Stimulated activated naive CD8-positive, alpha-beta T cell treated with anti-CD3 and anti-CD28 coated beads, Interleukin-15, amount 100 ng/mL, for 72 hours (primary cell): ENCODE measurements at regions not wholly inside any gene's neighbourhood (a gene's known extent, or its start where the extent isn't known, plus 50 kb on each side); places are given as distances from the start of the nearest gene placed in this dataset.

Experiments used
- ATAC-seq: fragments of 150-1000 bp; cut with Tn5 transposase; 2 replicates; pipeline ENCODE4 v1.10.0; 2021; ENCODE audit warnings: mild to moderate bottlenecking, moderate library complexity
- DNase-seq, 2 donors: peaks; one replicate each; pipeline ENCODE4 v3.0.0; 2021 to 2022
- H3K27ac Mint-ChIP-seq, 2 donors: one replicate each; pipeline ENCODE4 v1.8.0; 2022; ENCODE audit warnings: mild to moderate bottlenecking in 2 of 2, mixed read lengths in 2 of 2, moderate library complexity in 2 of 2
- H3K27me3 Mint-ChIP-seq: one replicate; pipeline ENCODE4 v1.8.0; 2022; ENCODE audit warnings: mixed read lengths
- H3K4me1 Mint-ChIP-seq: one replicate; pipeline ENCODE4 v1.8.0; 2022; ENCODE audit warnings: mild to moderate bottlenecking, mixed read lengths
- H3K4me3 Mint-ChIP-seq, 2 donors: one replicate each; pipeline ENCODE4 v1.8.0; 2022; ENCODE audit warnings: mild to moderate bottlenecking in 2 of 2, mixed read lengths in 2 of 2, moderate library complexity in 1 of 2
- H3K9me3 Mint-ChIP-seq, 2 donors: one replicate each; pipeline ENCODE4 v1.8.0; 2022; ENCODE audit warnings: mixed read lengths in 2 of 2

DNA sequence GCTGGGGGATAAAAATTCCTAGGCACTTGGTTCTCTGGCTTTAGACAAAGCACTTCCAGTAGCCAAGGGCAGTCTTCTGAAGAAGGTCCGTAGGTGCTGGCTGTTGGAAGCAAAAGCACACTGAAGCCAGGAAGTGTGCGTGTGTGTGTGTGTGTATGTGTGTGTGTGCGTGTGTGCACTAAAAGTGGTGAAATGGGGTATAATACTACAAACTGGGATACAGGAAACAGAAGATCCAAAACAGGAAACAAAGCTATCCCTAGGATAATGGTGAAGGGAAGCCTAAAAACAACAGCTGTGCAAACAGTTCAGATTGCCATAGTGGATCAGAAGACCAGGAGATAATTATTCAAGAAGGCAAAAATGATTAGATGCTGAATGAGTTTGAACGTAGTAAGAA lies 103.4 kb downstream of the IL20RB start:
- Mint-ChIP-seq H3K27me3 (peaks cover 3% of the 10 kb centered on the region), H3K4me1 (peaks cover 5% of the 10 kb centered on the region), H3K9me3 (no peaks in the 10 kb centered on the region), H3K27ac (no peak overlapping the region), H3K4me3 (no peak overlapping the region)
- ATAC-seq (no peak), DNase-seq (no peak)

GRCh38 chr3:137062250-137062649 lies 104.5 kb downstream of the IL20RB start:
- no peak for DNase-seq
- no peak for ATAC-seq
- Mint-ChIP-seq H3K4me3 (no peak overlapping the region), H3K27ac (no peak overlapping the region), H3K9me3 (no peaks in the 10 kb centered on the region), H3K27me3 (peaks cover 9% of the 10 kb centered on the region), H3K4me1 (peaks cover 5% of the 10 kb centered on the region)

DNA sequence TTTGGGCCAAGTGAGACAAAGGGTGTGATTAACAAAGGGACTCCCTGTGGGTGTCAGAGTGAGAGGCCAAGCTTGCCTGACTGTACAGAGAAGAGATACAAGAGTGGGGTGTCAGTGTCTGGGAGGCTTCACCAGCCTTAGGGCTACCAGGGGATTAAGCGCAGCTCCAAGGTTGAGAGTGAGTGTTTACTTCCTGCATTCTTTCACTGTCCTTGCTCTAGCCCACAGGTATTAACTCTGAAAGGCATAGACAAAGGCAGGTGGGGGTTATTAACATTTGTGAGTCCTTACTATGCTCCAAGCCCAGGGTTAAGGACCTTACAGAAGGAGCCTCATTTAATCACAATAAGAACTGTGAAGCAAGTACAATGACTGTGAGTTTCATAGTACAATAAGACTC lies 107.6 kb downstream of the IL20RB start:
- DNase-seq (no peak), ATAC-seq (no peak)
- Mint-ChIP-seq H3K27me3 (peaks cover 9% of the 10 kb centered on the region), H3K9me3 (no peaks in the 10 kb centered on the region), H3K4me1 (peaks cover 5% of the 10 kb centered on the region), H3K4me3 (no peak overlapping the region), H3K27ac (no peak overlapping the region)

DNA sequence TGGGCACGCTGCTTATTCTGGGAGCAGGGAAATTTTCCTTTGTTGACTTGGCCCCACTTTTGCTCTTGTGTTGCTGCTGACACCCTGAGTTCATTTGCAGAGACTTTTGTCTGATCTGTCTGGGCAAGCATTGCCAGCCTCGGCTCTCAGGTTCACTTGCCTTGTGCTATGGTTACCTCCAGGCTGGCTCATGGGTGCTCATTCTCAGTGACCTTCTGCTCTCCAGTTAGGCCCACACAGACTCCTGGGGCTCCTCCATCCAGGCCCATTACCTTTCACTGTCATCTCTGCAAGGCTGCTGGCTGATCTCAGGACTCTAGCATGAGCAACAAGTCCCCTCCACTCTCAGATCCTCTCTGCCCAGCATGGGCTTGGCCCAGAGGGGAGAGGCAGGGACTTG lies 108.3 kb downstream of the IL20RB start:
- Mint-ChIP-seq H3K9me3 (no peaks in the 10 kb centered on the region), H3K4me1 (peaks cover 5% of the 10 kb centered on the region), H3K27me3 (peaks cover 9% of the 10 kb centered on the region), H3K27ac (peak overlapping the region in 1 of 2 donors; percentile 6), H3K4me3 (no peak overlapping the region)
- DNase-seq = no peak
- ATAC-seq = no peak

- ATAC-seq = no peak
- no peaks in the 10 kb centered on the region for H3K9me3 Mint-ChIP-seq
- H3K4me3 Mint-ChIP-seq = no peak overlapping the region
- DNase-seq = no peak
- no peaks in the 10 kb centered on the region for H3K4me1 Mint-ChIP-seq
- H3K27ac Mint-ChIP-seq = no peak overlapping the region
- H3K27me3 Mint-ChIP-seq = peaks cover 8% of the 10 kb centered on the region
Observed at GRCh38 chr3:137071104-137071503, 113.3 kb downstream of the IL20RB start.

DNA sequence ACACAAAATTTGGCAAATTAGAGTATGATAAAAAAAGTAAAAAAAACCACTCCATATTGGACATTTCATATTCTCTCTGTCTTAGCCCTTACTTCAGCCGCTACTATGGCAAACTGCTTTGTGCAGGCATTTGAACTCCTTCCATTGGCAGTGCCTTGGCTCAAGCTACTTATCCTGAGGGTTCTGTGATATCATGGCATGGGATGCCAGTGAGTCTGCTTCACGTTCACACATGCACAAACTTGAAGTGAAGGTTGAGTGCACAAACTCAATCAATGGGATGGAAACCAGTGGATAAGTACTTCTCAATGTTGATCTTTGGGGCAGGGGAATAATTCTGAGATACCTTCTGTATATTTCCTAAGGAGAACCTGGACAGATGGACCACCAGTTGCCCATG lies 117.2 kb downstream of the IL20RB start:
- DNase-seq = no peak
- no peak for ATAC-seq
- Mint-ChIP-seq H3K4me1 (no peaks in the 10 kb centered on the region), H3K27ac (no peak overlapping the region), H3K9me3 (no peaks in the 10 kb centered on the region), H3K4me3 (no peak overlapping the region), H3K27me3 (peaks cover 25% of the 10 kb centered on the region)

DNA sequence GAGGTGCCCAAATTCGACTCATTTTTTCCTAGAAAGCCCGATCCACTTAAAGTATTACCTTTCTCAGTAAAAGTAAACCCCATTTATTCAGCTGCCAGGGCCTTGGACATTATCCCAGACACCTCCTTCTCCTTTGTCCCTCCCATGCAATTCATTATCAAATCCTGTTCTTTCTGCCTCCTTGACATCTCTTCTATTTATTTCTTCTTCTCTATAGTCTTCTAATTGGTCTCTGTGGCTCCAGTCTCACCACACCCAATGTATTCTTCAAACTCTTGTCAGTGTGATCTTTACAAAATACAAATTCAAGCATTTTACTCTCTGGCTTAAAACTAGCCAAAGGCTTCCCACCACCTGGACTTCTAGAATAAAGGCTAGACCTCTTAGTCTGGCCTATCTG lies 120.3 kb downstream of the IL20RB start:
- H3K9me3 Mint-ChIP-seq = no peaks in the 10 kb centered on the region
- no peak overlapping the region for H3K27ac Mint-ChIP-seq
- no peak overlapping the region for H3K4me3 Mint-ChIP-seq
- no peak for DNase-seq
- ATAC-seq = no peak
- H3K27me3 Mint-ChIP-seq = peaks cover 43% of the 10 kb centered on the region
- H3K4me1 Mint-ChIP-seq = no peaks in the 10 kb centered on the region

DNA sequence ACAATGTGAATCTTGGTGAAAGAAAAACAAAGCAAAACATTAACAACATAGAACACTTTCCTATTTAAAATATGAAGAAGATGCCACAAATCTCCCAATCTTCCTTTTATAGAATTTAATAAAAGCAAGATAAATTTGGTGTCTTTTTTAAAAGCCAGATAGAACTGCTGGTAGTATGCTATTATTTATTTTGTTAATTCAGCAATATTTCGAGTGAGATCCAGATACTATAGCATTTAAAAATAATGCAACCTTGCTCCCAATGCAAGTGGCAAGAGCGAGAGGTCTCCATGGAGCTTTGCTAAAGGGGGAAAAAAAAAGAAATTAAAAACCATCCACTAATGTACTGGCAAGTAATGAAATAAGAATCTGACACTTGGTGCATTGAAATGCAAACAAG lies 121.8 kb downstream of the IL20RB start:
- Mint-ChIP-seq H3K27me3 (peaks cover 51% of the 10 kb centered on the region), H3K9me3 (no peaks in the 10 kb centered on the region)
- no peak for ATAC-seq

GRCh38 chr3:137081711-137082110 lies 123.9 kb downstream of the IL20RB start:
- no peaks in the 10 kb centered on the region for H3K4me1 Mint-ChIP-seq
- no peaks in the 10 kb centered on the region for H3K9me3 Mint-ChIP-seq
- DNase-seq (no peak), ATAC-seq (no peak)
- no peak overlapping the region for H3K27ac Mint-ChIP-seq
- no peak overlapping the region for H3K4me3 Mint-ChIP-seq
- H3K27me3 Mint-ChIP-seq = peaks cover 45% of the 10 kb centered on the region

More for the DNA sequence above, 121.8 kb downstream of the IL20RB start:
- no peak overlapping the region for H3K27ac Mint-ChIP-seq
- H3K4me1 Mint-ChIP-seq = no peaks in the 10 kb centered on the region
- no peak for DNase-seq
- no peak overlapping the region for H3K4me3 Mint-ChIP-seq

DNA sequence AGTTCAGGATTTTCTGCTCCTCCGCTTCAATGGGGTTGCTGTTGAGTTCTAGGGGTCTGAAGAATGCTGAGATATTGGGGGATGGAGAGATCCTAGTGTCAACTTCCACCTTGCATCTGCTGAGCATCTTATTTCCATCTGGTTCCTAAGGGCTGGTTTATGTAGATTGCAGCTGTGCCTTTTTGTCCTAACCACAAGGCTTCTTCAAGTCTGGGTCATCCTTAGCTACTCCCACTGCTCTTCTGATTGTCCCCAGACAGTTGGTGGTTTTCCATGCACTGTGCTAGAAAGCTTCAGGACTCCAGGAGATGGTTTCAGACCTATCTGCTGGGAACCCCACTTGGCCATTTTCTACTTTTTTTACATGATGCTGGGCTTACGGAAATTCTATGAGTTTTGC lies 125.0 kb downstream of the IL20RB start:
- no peak overlapping the region for H3K4me3 Mint-ChIP-seq
- peaks cover 34% of the 10 kb centered on the region for H3K27me3 Mint-ChIP-seq
- no peaks in the 10 kb centered on the region for H3K4me1 Mint-ChIP-seq
- no peak for ATAC-seq
- H3K27ac Mint-ChIP-seq = no peak overlapping the region
- DNase-seq = no peak
- H3K9me3 Mint-ChIP-seq = no peaks in the 10 kb centered on the region

DNA sequence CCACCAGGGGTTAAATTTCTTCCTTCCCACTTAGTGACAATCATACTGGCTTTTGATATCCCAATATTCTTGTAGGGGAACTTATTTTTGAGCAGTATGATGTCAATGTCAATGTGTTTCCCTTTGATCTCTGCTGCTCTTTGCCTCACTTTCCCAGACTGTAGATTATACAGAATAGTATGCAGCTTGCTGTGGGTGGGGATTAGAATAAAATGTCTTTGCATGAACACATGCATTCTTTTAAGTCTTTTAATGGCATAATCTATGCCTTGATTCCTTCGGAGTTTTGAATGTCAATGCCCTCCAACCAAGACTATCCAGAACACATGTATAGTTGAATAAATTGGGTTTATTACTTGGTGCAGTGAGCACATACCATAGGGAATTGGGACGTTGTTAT lies 125.5 kb downstream of the IL20RB start:
- H3K27ac Mint-ChIP-seq = no peak overlapping the region
- H3K27me3 Mint-ChIP-seq = peaks cover 28% of the 10 kb centered on the region
- DNase-seq (no peak), ATAC-seq (no peak)
- no peak overlapping the region for H3K4me3 Mint-ChIP-seq
- no peaks in the 10 kb centered on the region for H3K9me3 Mint-ChIP-seq
- no peaks in the 10 kb centered on the region for H3K4me1 Mint-ChIP-seq

DNA sequence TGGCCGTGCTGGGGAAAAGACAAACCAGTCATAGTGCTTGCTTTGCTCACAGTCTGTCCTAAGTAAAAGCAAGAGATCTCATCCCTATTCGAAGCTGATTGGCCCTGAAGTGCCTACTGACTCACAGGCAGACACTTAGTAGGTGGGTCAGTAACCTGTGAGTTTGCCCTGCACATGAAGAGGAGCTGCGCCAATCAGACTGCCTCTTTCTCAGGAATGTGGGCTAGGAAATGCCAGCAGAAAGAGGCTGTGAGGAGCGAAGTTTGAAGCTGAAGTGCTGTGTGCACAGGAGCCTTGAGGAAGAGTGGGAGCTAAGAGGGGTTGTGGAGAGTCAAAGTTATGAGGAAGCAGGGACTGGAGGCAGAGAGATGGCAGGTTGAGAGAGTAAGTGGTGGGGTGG lies 126.8 kb downstream of the IL20RB start:
- Mint-ChIP-seq H3K4me3 (no peak overlapping the region), H3K9me3 (no peaks in the 10 kb centered on the region), H3K27me3 (peaks cover 27% of the 10 kb centered on the region), H3K4me1 (no peaks in the 10 kb centered on the region), H3K27ac (no peak overlapping the region)
- no peak for ATAC-seq
- DNase-seq = no peak

GRCh38 chr3:137097386-137097785 lies 139.6 kb downstream of the IL20RB start:
- Mint-ChIP-seq H3K27me3 (peaks cover 13% of the 10 kb centered on the region), H3K4me1 (no peaks in the 10 kb centered on the region), H3K27ac (no peak overlapping the region), H3K4me3 (no peak overlapping the region), H3K9me3 (no peaks in the 10 kb centered on the region)
- no peak for DNase-seq
- ATAC-seq = no peak

GRCh38 chr3:137097852-137098251 lies 140.1 kb downstream of the IL20RB start:
- no peak for ATAC-seq
- Mint-ChIP-seq H3K4me3 (no peak overlapping the region), H3K9me3 (no peaks in the 10 kb centered on the region), H3K27me3 (peaks cover 17% of the 10 kb centered on the region), H3K27ac (no peak overlapping the region), H3K4me1 (no peaks in the 10 kb centered on the region)
- DNase-seq = no peak

- no peak for DNase-seq
- Mint-ChIP-seq H3K4me3 (no peak overlapping the region), H3K27ac (no peak overlapping the region), H3K9me3 (no peaks in the 10 kb centered on the region), H3K27me3 (peaks cover 17% of the 10 kb centered on the region), H3K4me1 (no peaks in the 10 kb centered on the region)
- ATAC-seq = no peak
Observed at GRCh38 chr3:137099364-137100219, 141.8 kb downstream of the IL20RB start.

DNA sequence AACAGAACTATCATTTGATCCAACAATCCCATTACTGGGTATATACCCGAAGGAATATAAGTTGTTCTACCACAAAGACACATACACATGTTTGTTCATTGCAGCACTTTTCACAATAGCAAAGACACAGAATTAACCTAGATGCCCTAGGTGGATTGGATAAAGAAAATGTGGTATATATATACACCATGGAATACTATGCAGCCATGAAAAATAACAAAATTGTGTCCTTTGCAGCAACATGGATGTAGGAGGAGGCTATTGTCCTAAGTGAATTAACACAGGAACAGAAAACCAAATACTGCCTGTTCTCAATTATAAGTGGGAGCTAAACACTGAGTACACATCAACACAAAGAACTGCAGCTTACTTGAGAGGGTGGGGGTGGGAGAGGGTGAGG lies 142.5 kb downstream of the IL20RB start:
- Mint-ChIP-seq H3K4me1 (no peaks in the 10 kb centered on the region), H3K27ac (no peak overlapping the region), H3K9me3 (no peaks in the 10 kb centered on the region), H3K27me3 (peaks cover 17% of the 10 kb centered on the region), H3K4me3 (no peak overlapping the region)
- no peak for DNase-seq
- ATAC-seq = no peak

DNA sequence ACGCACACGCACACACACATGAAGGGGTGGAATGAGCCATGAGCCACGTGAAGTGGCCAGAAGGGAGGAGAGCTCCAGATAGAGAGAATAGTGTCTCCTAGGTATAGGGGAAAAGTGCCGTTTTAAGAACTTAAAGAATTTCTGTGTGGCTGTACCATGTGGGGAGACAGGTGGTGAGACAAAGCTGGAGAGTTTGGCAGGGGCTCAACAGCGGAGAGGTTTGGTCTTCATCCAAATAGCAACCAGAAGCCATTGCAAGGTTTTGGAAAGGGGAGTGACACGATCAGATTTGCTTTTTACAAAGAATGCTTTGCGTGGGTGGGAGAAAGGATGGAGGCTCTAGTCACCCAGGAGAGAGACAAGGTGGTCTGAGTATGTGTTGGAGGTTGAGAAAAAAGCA lies 146.0 kb downstream of the IL20RB start:
- ATAC-seq (no peak), DNase-seq (no peak)
- H3K4me1 Mint-ChIP-seq = no peaks in the 10 kb centered on the region
- H3K4me3 Mint-ChIP-seq = no peak overlapping the region
- no peak overlapping the region for H3K27ac Mint-ChIP-seq
- peaks cover 21% of the 10 kb centered on the region for H3K27me3 Mint-ChIP-seq
- no peaks in the 10 kb centered on the region for H3K9me3 Mint-ChIP-seq
